Mononuclear cell (primary cell): ENCODE measurements at regions not wholly inside any gene's neighbourhood (a gene's known extent, or its start where the extent isn't known, plus 50 kb on each side); places are given as distances from the start of the nearest gene placed in this dataset.

Source experiments
- H3K27me3 ChIP-seq: 2 replicates; pipeline ENCODE4 v1.6.0; 2011; ENCODE audit warnings: low read length, control low read depth; ENCODE audit not compliant: insufficient read depth
- H3K4me1 ChIP-seq: 2 replicates; pipeline ENCODE4 v1.5.1; 2011; ENCODE audit warnings: mild to moderate bottlenecking, low read length, control low read depth; ENCODE audit not compliant: insufficient read depth
- H3K4me3 ChIP-seq: 2 replicates; pipeline ENCODE4 v1.5.1; 2011; ENCODE audit warnings: mild to moderate bottlenecking, low read length, moderate library complexity
- H3K9me3 ChIP-seq: 2 replicates; pipeline ENCODE4 v1.5.1; 2011; ENCODE audit warnings: low read depth, mild to moderate bottlenecking, control low read depth, low read length

DNA sequence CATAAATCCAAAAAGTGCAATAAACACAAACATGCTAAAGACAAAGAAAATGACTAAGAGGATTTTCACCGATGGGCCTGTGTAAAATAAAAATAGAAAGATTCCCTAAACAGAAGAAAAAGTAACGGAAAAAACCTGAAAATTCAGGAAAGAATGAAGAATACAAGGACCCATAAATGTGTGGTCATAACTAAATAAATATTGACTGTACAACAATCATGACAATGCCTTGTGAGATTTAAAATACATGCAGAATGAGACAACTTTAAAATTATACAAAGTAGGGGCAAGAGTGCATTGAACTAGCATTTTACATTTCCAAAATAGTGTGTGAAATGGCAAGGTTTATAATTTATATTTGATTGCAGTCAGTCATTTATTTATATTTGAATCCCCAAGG, 409.1 kb upstream of the ANKRD30A start:
- H3K27me3 ChIP-seq = no peaks in the 10 kb centered on the region
- H3K4me1 ChIP-seq = no peaks in the 10 kb centered on the region
- no peak overlapping the region for H3K4me3 ChIP-seq
- H3K9me3 ChIP-seq = no peaks in the 10 kb centered on the region

DNA sequence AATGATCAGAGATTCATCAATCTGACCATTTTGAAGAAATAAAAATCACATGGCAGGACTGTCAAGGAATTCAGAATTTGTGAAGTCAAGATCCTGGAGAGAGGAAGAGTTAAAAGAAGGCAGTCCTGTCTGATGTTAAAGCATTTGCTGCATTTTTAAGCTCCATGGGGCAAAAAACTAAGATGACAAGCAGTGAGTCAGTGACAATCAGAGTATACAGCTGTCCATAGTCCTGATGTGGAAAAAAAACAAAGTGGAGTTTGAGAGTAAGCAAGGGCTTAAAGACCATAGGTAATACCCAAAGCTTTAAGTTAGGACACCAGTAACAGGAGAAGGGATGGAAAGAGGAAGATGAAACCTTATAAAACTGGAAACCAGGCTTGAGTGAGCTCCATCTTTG, 412.7 kb upstream of the ANKRD30A start:
- Histone ChIP-seq H3K27me3 (no peaks in the 10 kb centered on the region), H3K4me1 (no peaks in the 10 kb centered on the region), H3K9me3 (no peaks in the 10 kb centered on the region), H3K4me3 (no peak overlapping the region)

- H3K4me3 ChIP-seq = no peak overlapping the region
- H3K9me3 ChIP-seq = no peaks in the 10 kb centered on the region
- no peaks in the 10 kb centered on the region for H3K27me3 ChIP-seq
- no peaks in the 10 kb centered on the region for H3K4me1 ChIP-seq
Measured at GRCh38 chr10:36711361-36711760, 414.0 kb upstream of the ANKRD30A start.

GRCh38 chr10:36704124-36704523, 421.3 kb upstream of the ANKRD30A start:
- no peaks in the 10 kb centered on the region for H3K27me3 ChIP-seq
- no peaks in the 10 kb centered on the region for H3K4me1 ChIP-seq
- no peak overlapping the region for H3K4me3 ChIP-seq
- no peaks in the 10 kb centered on the region for H3K9me3 ChIP-seq

- Histone ChIP-seq H3K4me1 (no peaks in the 10 kb centered on the region), H3K27me3 (no peaks in the 10 kb centered on the region), H3K4me3 (no peak overlapping the region), H3K9me3 (no peaks in the 10 kb centered on the region)
Measured at GRCh38 chr10:36703179-36703578, 422.2 kb upstream of the ANKRD30A start.

- Histone ChIP-seq H3K27me3 (no peaks in the 10 kb centered on the region), H3K4me1 (no peaks in the 10 kb centered on the region), H3K4me3 (no peak overlapping the region), H3K9me3 (no peaks in the 10 kb centered on the region)
Measured at GRCh38 chr10:36700123-36700522, 425.3 kb upstream of the ANKRD30A start.

GRCh38 chr10:36692759-36693158, 432.6 kb upstream of the ANKRD30A start:
- H3K9me3 ChIP-seq = no peaks in the 10 kb centered on the region
- no peak overlapping the region for H3K4me3 ChIP-seq
- no peaks in the 10 kb centered on the region for H3K27me3 ChIP-seq
- no peaks in the 10 kb centered on the region for H3K4me1 ChIP-seq

DNA sequence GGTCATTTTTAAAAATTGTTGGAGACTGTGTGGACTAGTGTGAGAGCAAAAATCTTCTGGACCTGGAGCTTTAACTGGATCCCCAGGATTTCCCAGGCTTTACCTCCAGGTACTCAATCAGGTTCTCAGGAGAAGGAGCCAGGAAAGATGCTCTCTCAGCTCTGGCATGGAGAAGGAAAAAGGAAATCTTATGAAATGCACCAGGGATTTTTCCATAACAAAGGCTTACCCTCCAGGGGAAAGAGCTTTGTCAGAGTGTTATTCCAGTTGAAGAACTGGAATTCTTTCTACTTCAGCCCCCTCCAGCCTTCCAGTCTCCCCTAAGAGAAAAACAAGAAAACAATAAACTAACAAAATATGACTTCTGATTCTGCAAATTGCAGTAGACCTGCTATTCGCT, 436.7 kb upstream of the ANKRD30A start:
- Histone ChIP-seq H3K4me3 (no peak overlapping the region), H3K9me3 (no peaks in the 10 kb centered on the region), H3K27me3 (no peaks in the 10 kb centered on the region), H3K4me1 (no peaks in the 10 kb centered on the region)

- Histone ChIP-seq H3K4me1 (no peaks in the 10 kb centered on the region), H3K4me3 (no peak overlapping the region), H3K9me3 (no peaks in the 10 kb centered on the region), H3K27me3 (no peaks in the 10 kb centered on the region)
Measured at GRCh38 chr10:36683421-36683820, 442.0 kb upstream of the ANKRD30A start.

GRCh38 chr10:36681751-36682632, 443.4 kb upstream of the ANKRD30A start:
- Histone ChIP-seq H3K27me3 (no peaks in the 10 kb centered on the region), H3K9me3 (no peaks in the 10 kb centered on the region), H3K4me1 (no peaks in the 10 kb centered on the region), H3K4me3 (no peak overlapping the region)

GRCh38 chr10:36679554-36679953, 445.8 kb upstream of the ANKRD30A start:
- Histone ChIP-seq H3K4me3 (no peak overlapping the region), H3K27me3 (no peaks in the 10 kb centered on the region), H3K9me3 (no peaks in the 10 kb centered on the region), H3K4me1 (no peaks in the 10 kb centered on the region)

- no peaks in the 10 kb centered on the region for H3K4me1 ChIP-seq
- no peak overlapping the region for H3K4me3 ChIP-seq
- no peaks in the 10 kb centered on the region for H3K9me3 ChIP-seq
- no peaks in the 10 kb centered on the region for H3K27me3 ChIP-seq
Measured at GRCh38 chr10:36677431-36677768, 448.0 kb upstream of the ANKRD30A start.

GRCh38 chr10:36676756-36677430, 448.5 kb upstream of the ANKRD30A start:
- H3K9me3 ChIP-seq = no peaks in the 10 kb centered on the region
- H3K4me1 ChIP-seq = no peaks in the 10 kb centered on the region
- H3K27me3 ChIP-seq = no peaks in the 10 kb centered on the region
- no peak overlapping the region for H3K4me3 ChIP-seq

- Histone ChIP-seq H3K27me3 (no peaks in the 10 kb centered on the region), H3K4me3 (no peak overlapping the region), H3K4me1 (no peaks in the 10 kb centered on the region), H3K9me3 (no peaks in the 10 kb centered on the region)
Measured at GRCh38 chr10:36676321-36676720, 449.1 kb upstream of the ANKRD30A start.

GRCh38 chr10:36675458-36675880, 449.9 kb upstream of the ANKRD30A start:
- Histone ChIP-seq H3K4me1 (no peaks in the 10 kb centered on the region), H3K4me3 (no peak overlapping the region), H3K27me3 (no peaks in the 10 kb centered on the region), H3K9me3 (no peaks in the 10 kb centered on the region)

- H3K9me3 ChIP-seq = no peaks in the 10 kb centered on the region
- H3K4me3 ChIP-seq = no peak overlapping the region
- H3K27me3 ChIP-seq = no peaks in the 10 kb centered on the region
- H3K4me1 ChIP-seq = no peaks in the 10 kb centered on the region
Measured at GRCh38 chr10:36671607-36672006, 453.8 kb upstream of the ANKRD30A start.
